Smooth muscle cell (in vitro differentiated cells): ENCODE measurements at regions not wholly inside any gene's neighbourhood (a gene's known extent, or its start where the extent isn't known, plus 50 kb on each side); places are given as distances from the start of the nearest gene placed in this dataset.

Source experiments
- DNase-seq: peaks from one replicate; lab custom pipeline; 2025; ENCODE audit not compliant: unreplicated experiment; lab: John Stamatoyannopoulos, UW
- H2AFZ ChIP-seq: fragments of 200-600 bp; sonication (generic); 2 replicates; pipeline ENCODE4 v1.6.0; 2016; ENCODE audit warnings: antibody characterized with exemption, low read depth, mild to moderate bottlenecking
- H3F3A ChIP-seq: fragments of 200-600 bp; sonication (generic); 2 replicates; pipeline ENCODE4 v1.6.0; 2017; ENCODE audit warnings: antibody characterized with exemption, low read depth
- H3K27ac ChIP-seq: fragments of 200-600 bp; sonication (generic); 2 replicates; pipeline ENCODE4 v1.5.1; 2016; ENCODE audit warnings: low read depth, mild to moderate bottlenecking
- H3K27me3 ChIP-seq: fragments of 200-600 bp; sonication (generic); 2 replicates; pipeline ENCODE4 v1.6.1; 2016; ENCODE audit warnings: low read depth, mild to moderate bottlenecking
- H3K36me3 ChIP-seq: fragments of 200-600 bp; sonication (generic); 2 replicates; pipeline ENCODE4 v1.5.1; 2016; ENCODE audit warnings: low read depth
- H3K4me1 ChIP-seq: fragments of 200-600 bp; sonication (generic); 2 replicates; pipeline ENCODE4 v1.5.1; 2016; ENCODE audit warnings: low read depth
- H3K4me2 ChIP-seq: fragments of 200-600 bp; sonication (generic); 2 replicates; pipeline ENCODE4 v1.6.0; 2016; ENCODE audit warnings: mild to moderate bottlenecking
- H3K4me3 ChIP-seq: fragments of 200-600 bp; sonication (generic); 2 replicates; pipeline ENCODE4 v1.5.1; 2016; ENCODE audit warnings: mild to moderate bottlenecking
- H3K79me2 ChIP-seq: fragments of 200-600 bp; sonication (generic); 2 replicates; pipeline ENCODE4 v1.6.0; 2016; ENCODE audit warnings: low read depth, mild to moderate bottlenecking
- H3K9ac ChIP-seq: fragments of 200-600 bp; sonication (generic); 2 replicates; pipeline ENCODE4 v1.6.0; 2016; ENCODE audit warnings: low read depth
- H3K9me3 ChIP-seq: fragments of 200-600 bp; sonication (generic); replicated peaks from 2 replicates; pipeline ENCODE4 v1.5.1; 2016; ENCODE audit warnings: low read depth
- H4K20me1 ChIP-seq: fragments of 200-600 bp; sonication (generic); 2 replicates; pipeline ENCODE4 v1.6.0; 2016; ENCODE audit warnings: low read depth
- CTCF ChIP-seq: fragments of 200-600 bp; sonication (generic); IDR thresholded peaks from 2 replicates; pipeline ENCODE4 v1.5.1; 2017; ENCODE audit warnings: borderline replicate concordance, mild to moderate bottlenecking, antibody characterized with exemption; ENCODE audit not compliant: insufficient read depth, poor library complexity, severe bottlenecking
- whole genome bisulfite sequencing: methylation state at CpG from one replicate; pipeline ENCODE4 v1.1.7; 2016; ENCODE audit warnings: low lambda C conversion rate; 5-methylcytosine and 5-hydroxymethylcytosine counted together

- no peaks in the 10 kb centered on the region for H3K36me3 ChIP-seq
- DNase-seq: no peak
- H3F3A ChIP-seq: no peaks in the 10 kb centered on the region
- H3K27me3 ChIP-seq: no peaks in the 10 kb centered on the region
- no peaks in the 10 kb centered on the region for H3K9me3 ChIP-seq
- H4K20me1 ChIP-seq: no peaks in the 10 kb centered on the region
- H3K4me1 ChIP-seq: no peaks in the 10 kb centered on the region
- TF ChIP-seq CTCF: no peak
- H3K9ac ChIP-seq: no peak overlapping the region
- no peak overlapping the region for H3K4me2 ChIP-seq
- no peak overlapping the region for H3K4me3 ChIP-seq
- no peak overlapping the region for H3K27ac ChIP-seq
- no peaks in the 10 kb centered on the region for H3K79me2 ChIP-seq
- H2AFZ ChIP-seq: no peak overlapping the region
These were observed 977.9 kb upstream of the CNTNAP5 start for GRCh38 chr2:123047186-123047585.

- DNase-seq: no peak
- H3K4me3 ChIP-seq: no peak overlapping the region
- H3K4me2 ChIP-seq: no peak overlapping the region
- H2AFZ ChIP-seq: peak overlapping the region; percentile 29
- TF ChIP-seq CTCF: no peak
- H3K79me2 ChIP-seq: no peaks in the 10 kb centered on the region
- 86% methylated on average over 2 of the region's 2 CpGs for WGBS
- no peaks in the 10 kb centered on the region for H3F3A ChIP-seq
- H4K20me1 ChIP-seq: no peaks in the 10 kb centered on the region
- peaks cover 3% of the 10 kb centered on the region for H3K36me3 ChIP-seq
- H3K9me3 ChIP-seq: no peaks in the 10 kb centered on the region
- H3K27me3 ChIP-seq: no peaks in the 10 kb centered on the region
- no peaks in the 10 kb centered on the region for H3K4me1 ChIP-seq
- no peak overlapping the region for H3K9ac ChIP-seq
- H3K27ac ChIP-seq: no peak overlapping the region
These were observed 974.0 kb upstream of the CNTNAP5 start for GRCh38 chr2:123051136-123051535.

- WGBS: 86% methylated on average over 2 of the region's 2 CpGs
- Histone ChIP-seq H3K79me2 (no peaks in the 10 kb centered on the region), H3K36me3 (no peaks in the 10 kb centered on the region), H3K27me3 (no peaks in the 10 kb centered on the region), H3K27ac (no peak overlapping the region), H2AFZ (no peak overlapping the region), H3K9ac (no peak overlapping the region), H3K4me3 (no peak overlapping the region), H3F3A (no peaks in the 10 kb centered on the region), H4K20me1 (no peaks in the 10 kb centered on the region), H3K4me1 (peaks cover 10% of the 10 kb centered on the region), H3K4me2 (no peak overlapping the region), H3K9me3 (no peaks in the 10 kb centered on the region)
- no peak for DNase-seq
- no peak for TF ChIP-seq CTCF
These were observed 963.6 kb upstream of the CNTNAP5 start for GRCh38 chr2:123061534-123061933.

GRCh38 chr2:123073371-123073770 is 951.7 kb upstream of the CNTNAP5 start:
- no peak for TF ChIP-seq CTCF
- Histone ChIP-seq H3K4me3 (no peak overlapping the region), H2AFZ (no peak overlapping the region), H3K27ac (no peak overlapping the region), H3K4me2 (no peak overlapping the region), H3K9me3 (no peaks in the 10 kb centered on the region), H3K27me3 (no peaks in the 10 kb centered on the region), H3F3A (no peaks in the 10 kb centered on the region), H3K79me2 (no peaks in the 10 kb centered on the region), H3K36me3 (no peaks in the 10 kb centered on the region), H3K9ac (no peak overlapping the region), H4K20me1 (no peaks in the 10 kb centered on the region), H3K4me1 (no peaks in the 10 kb centered on the region)
- no peak for DNase-seq
- WGBS: 0% methylated on average over 1 of the region's 1 CpG
